NCI-H524 treated with DMSO at 0.1 percent for 48 hours (cell line): ENCODE measurements at regions not wholly inside any gene's neighbourhood (a gene's known extent, or its start where the extent isn't known, plus 50 kb on each side); places are given as distances from the start of the nearest gene placed in this dataset.
"Not testable (repeated sequence)": the region's sequence is repeated elsewhere in the genome, so short reads cannot be mapped to it uniquely, and the experiment has no call there.

Experiments used
- DNase-seq: peaks from one replicate; lab custom pipeline; 2025; lab: John Stamatoyannopoulos, UW

GRCh38 chr6:99141906-99142305 is 194.2 kb upstream of the FBXL4 start:
- not testable (repeated sequence) for DNase-seq

- DNase-seq, result peak; percentile 28
Measured at GRCh38 chr6:99138445-99138844, 190.7 kb upstream of the FBXL4 start.

GRCh38 chr6:99137314-99137713 is 189.6 kb upstream of the FBXL4 start:
- no peak for DNase-seq

GRCh38 chr6:99136488-99136887 is 188.7 kb upstream of the FBXL4 start:
- no peak for DNase-seq

GRCh38 chr6:99132026-99132635 is 184.4 kb upstream of the FBXL4 start:
- DNase-seq, result peak; percentile 11

- peak; percentile 84 for DNase-seq
Measured at GRCh38 chr6:99130897-99131873, 183.4 kb upstream of the FBXL4 start.

GRCh38 chr6:99129835-99130234 is 182.1 kb upstream of the FBXL4 start:
- no peak for DNase-seq

- no peak for DNase-seq
Measured at GRCh38 chr6:99121748-99122147, 174.0 kb upstream of the FBXL4 start.

GRCh38 chr6:99120641-99121040 is 172.9 kb upstream of the FBXL4 start:
- no peak for DNase-seq

- DNase-seq, result peak; percentile 28
Measured at GRCh38 chr6:99119109-99120031, 171.6 kb upstream of the FBXL4 start.

- DNase-seq, result no peak
Measured at GRCh38 chr6:99114769-99115406, 167.1 kb upstream of the FBXL4 start.

- no peak for DNase-seq
Measured at GRCh38 chr6:99111590-99111989, 163.8 kb upstream of the FBXL4 start.

- DNase-seq, result no peak
Measured at GRCh38 chr6:99110029-99110428, 162.3 kb upstream of the FBXL4 start.

GRCh38 chr6:99104218-99104617 is 156.5 kb upstream of the FBXL4 start:
- DNase-seq, result no peak

GRCh38 chr6:99099243-99099642 is 151.5 kb upstream of the FBXL4 start:
- DNase-seq, result no peak

- no peak for DNase-seq
Measured at GRCh38 chr6:99096170-99096569, 148.4 kb upstream of the FBXL4 start.

- no peak for DNase-seq
Measured at GRCh38 chr6:99093456-99094190, 145.9 kb upstream of the FBXL4 start.

GRCh38 chr6:99092461-99092860 is 144.7 kb upstream of the FBXL4 start:
- no peak for DNase-seq

- DNase-seq, result no peak
Measured at GRCh38 chr6:99091985-99092384, 144.2 kb upstream of the FBXL4 start.

GRCh38 chr6:99080191-99080590 is 132.4 kb upstream of the FBXL4 start:
- DNase-seq, result no peak

- no peak for DNase-seq
Measured at GRCh38 chr6:99079058-99079457, 131.3 kb upstream of the FBXL4 start.
